Activated CD4-positive, CD25-positive, alpha-beta regulatory T cell treated with anti-CD3 and anti-CD28 coated beads, Interleukin-2, amount 50 U/mL, for 24 hours (primary cell): ENCODE measurements at regions not wholly inside any gene's neighbourhood (a gene's known extent, or its start where the extent isn't known, plus 50 kb on each side); places are given as distances from the start of the nearest gene placed in this dataset.
"Not testable (repeated sequence)": the region's sequence is repeated elsewhere in the genome, so short reads cannot be mapped to it uniquely, and the experiment has no call there.

Experiments
- ATAC-seq, 2 donors: fragments of 150-1000 bp; cut with Tn5 transposase; one replicate each; pipeline ENCODE4 v1.10.0; 2021; ENCODE audit warnings: mild to moderate bottlenecking in 1 of 2, moderate library complexity in 1 of 2

- no peak for ATAC-seq
Measured at GRCh38 chr17:79560527-79560926, 50.3 kb downstream of the RBFOX3 start.

- ATAC-seq: no peak
Measured at GRCh38 chr17:79559111-79559887, 51.6 kb downstream of the RBFOX3 start.

GRCh38 chr17:79558091-79558900 is 52.6 kb downstream of the RBFOX3 start:
- ATAC-seq: no peak

- ATAC-seq: no peak
Measured at GRCh38 chr17:79557276-79558090, 53.4 kb downstream of the RBFOX3 start.

GRCh38 chr17:79556271-79556670 is 54.6 kb downstream of the RBFOX3 start:
- no peak for ATAC-seq

GRCh38 chr17:79555543-79555942 is 55.3 kb downstream of the RBFOX3 start:
- ATAC-seq: no peak

- not testable (repeated sequence) for ATAC-seq
Measured at GRCh38 chr17:79554346-79554745, 56.5 kb downstream of the RBFOX3 start.

- ATAC-seq: no peak
Measured at GRCh38 chr17:79552824-79553223, 58.0 kb downstream of the RBFOX3 start.

GRCh38 chr17:79552405-79552804 is 58.4 kb downstream of the RBFOX3 start:
- no peak for ATAC-seq

- no peak for ATAC-seq
Measured at GRCh38 chr17:79549141-79549915, 61.5 kb downstream of the RBFOX3 start.

GRCh38 chr17:79548116-79548515 is 62.7 kb downstream of the RBFOX3 start:
- ATAC-seq: no peak

GRCh38 chr17:79547586-79547985 is 63.3 kb downstream of the RBFOX3 start:
- ATAC-seq: no peak

- ATAC-seq: not testable (repeated sequence)
Measured at GRCh38 chr17:79547171-79547570, 63.7 kb downstream of the RBFOX3 start.

- ATAC-seq: no peak
Measured at GRCh38 chr17:79546386-79546785, 64.5 kb downstream of the RBFOX3 start.

- ATAC-seq: no peak
Measured at GRCh38 chr17:79545251-79546005, 65.4 kb downstream of the RBFOX3 start.

- ATAC-seq: no peak
Measured at GRCh38 chr17:79544142-79544914, 66.5 kb downstream of the RBFOX3 start.

- ATAC-seq: no peak
Measured at GRCh38 chr17:79543531-79543930, 67.3 kb downstream of the RBFOX3 start.

- ATAC-seq: no peak
Measured at GRCh38 chr17:79542718-79543117, 68.1 kb downstream of the RBFOX3 start.

- ATAC-seq: no peak
Measured at GRCh38 chr17:79541056-79541850, 69.6 kb downstream of the RBFOX3 start.
